Stimulated activated CD8-positive, alpha-beta memory T cell treated with anti-CD3 and anti-CD28 coated beads, Interleukin-15, amount 100 ng/mL, for 4 hours (primary cell): ENCODE measurements at regions not wholly inside any gene's neighbourhood (a gene's known extent, or its start where the extent isn't known, plus 50 kb on each side); places are given as distances from the start of the nearest gene placed in this dataset.
"Not testable (repeated sequence)": the region's sequence is repeated elsewhere in the genome, so short reads cannot be mapped to it uniquely, and the experiment has no call there.

Source experiments
- DNase-seq, 2 donors: peaks; one replicate each; pipeline ENCODE4 v3.0.0-alpha.2; 2020; ENCODE audit warnings: low read depth in 2 of 2

DNA sequence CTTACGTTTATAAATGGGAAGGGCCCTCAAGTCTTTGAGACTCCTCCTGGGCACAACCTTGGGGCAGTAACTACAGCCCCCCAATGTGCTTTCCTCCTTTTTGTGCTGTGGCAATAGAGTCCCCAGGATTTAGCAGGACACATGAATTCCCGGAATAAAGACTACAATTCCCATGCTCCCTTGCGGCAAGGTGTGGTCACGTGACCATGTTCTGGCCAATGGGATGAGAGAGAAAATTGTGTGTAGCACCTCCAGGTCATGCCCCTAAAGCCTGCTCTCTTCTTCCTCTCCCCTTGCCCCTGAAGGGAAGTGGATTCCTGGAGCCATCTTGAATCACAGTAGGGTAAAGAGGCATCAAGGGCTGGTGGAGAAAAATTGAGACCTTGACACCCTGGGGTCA, 295.1 kb upstream of the SFSWAP start:
- no peak for DNase-seq

DNA sequence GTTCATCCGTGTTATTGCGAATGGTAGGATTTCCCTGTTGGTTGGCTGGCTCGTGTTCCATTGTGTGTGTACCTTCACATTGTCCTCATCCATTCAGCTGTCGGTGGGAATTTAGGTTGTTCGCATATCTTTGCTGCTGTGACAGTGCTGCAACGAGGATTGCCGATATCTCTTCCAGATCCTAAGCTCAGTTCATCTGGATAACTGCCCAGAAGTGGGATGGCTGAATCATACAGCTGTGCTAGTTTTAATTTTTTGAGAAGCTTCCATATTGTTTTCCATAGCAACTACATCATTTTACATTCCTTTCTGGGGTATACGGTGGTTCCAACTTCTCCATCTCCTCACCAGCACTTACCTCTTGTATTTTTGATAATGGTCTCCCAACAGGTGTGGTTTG, 292.8 kb upstream of the SFSWAP start:
- no peak for DNase-seq

DNA sequence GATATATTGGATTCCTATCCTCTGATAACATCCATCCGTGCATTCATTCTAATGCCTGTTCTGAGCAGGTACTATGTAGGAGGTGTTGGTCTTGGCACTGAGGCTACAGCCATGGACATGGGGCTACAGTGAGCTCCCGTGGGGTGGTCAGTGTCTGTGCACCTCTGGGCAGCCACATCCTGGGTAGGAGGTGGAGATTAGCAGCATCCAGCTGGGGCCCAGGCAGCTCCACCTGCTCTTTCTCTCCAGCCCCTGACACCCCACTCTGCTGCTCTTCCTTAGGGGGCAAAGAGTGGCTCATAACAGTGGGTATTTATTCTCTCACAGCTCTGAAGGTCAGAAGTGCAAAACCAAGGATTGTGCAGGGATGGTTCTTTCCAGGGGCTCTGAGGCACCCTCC, 292.0 kb upstream of the SFSWAP start:
- no peak for DNase-seq

DNA sequence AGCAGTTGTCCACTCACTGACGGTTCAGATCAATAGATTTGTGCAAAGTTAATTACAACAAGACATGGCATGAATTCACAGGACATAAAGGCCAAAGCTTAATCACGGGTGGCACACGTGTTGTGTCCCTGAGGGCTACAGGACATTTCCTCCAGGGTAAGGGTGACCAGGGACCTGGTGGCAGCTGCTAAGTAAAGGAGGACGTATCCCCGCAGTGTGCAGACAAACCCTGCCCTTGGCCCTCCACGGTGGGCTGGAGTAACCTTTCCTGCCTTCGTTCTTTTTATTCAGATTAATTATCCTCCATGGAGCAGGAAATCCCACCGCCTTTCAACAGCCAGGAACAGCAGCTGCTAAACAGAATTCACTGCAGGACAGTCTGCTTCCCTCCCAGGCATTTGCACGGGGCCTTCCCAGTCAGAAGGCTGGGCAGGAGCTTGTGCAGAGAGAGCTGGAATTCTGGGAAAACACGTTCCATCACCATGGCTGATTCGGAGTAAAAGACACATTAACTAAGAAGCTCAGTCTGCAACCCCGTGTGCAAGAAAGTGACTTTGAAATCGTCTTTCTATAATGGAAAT, 289.9 kb upstream of the SFSWAP start:
- no peak for DNase-seq

DNA sequence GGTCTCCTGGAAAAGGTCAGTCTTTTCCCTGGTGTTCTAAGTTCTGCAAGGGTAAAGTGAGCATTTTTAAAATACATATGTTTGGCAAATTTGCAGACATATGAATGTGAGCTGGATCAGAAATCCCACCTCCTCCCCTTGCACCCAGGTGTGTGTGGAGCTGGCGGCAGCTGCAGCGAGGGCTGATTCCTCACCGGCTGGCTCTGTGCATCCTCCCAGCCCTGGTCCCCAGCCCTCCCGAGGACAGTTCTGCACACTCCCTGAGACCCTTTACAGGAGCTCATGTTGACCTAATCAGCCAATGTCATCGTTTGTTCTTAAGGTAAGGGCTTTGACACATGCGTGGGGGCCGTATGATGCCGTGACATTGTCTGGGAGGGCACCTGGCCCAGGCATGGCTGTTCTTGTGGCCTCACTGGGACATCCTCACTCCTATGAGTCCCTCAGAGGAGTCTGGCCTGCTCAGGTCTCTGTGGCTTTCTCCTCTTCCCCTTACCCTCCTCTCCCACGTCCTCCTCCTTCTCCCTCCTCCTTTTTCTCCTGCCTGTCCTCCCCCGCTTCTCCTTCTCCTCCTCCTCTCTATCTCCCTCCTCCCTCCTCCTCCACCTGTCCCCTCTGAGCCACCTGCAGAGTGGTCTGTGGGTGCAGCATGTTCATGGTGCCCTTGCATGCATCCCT, 289.2 kb upstream of the SFSWAP start:
- DNase-seq: no peak

DNA sequence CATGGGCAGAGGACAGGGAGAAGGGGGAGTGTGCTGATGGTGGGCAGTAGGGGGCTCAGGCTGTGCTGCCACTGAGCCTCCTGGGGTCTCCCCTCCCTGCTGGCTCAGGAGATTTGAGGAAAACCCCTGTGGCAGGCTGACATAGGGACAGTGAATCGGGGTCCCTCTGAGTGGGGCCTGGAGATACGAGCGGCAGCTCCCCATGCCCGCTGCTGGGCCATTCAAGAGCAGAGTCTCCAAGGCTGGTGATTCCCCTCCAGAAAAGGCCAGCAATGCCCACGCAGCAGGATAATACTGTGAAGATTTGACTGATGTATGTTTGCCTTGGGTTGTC, 288.7 kb upstream of the SFSWAP start:
- DNase-seq: no peak

DNA sequence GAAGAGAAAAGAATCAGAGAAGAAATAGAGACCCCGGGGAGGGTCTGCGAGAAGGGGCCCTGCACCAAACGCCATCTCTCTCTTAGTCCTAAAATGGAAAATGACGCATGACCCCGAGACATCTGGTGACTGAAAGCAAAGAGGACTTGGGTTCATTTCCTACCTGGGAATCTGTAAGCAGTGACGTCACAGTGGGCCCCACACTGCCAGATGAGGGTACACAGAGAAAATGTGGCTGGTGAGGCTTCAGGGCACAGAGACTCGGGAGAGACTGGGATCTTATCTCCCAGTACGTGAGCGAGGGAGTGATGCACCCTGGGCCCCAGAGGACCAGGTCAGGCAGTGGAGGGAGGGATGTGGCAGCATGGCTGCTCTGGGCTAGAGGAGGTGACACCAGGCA, 288.1 kb upstream of the SFSWAP start:
- no peak for DNase-seq

DNA sequence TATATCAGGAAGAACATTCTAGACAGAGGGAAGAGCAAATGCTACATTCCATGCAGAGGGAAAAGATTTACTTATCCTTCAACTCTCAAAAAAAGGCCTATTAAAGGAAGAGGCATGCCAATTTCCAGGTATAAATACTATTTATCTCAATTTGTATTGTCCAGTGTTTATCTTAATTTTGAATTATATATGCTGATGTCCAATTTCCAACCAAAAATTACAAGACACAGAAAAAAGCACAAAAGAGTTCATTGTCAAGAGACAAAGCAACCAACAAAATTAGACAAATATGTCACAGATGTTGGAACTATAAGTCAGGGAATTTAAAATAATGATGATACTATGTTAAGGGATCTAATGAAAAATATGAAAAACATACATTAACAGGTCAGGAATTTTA, 286.6 kb upstream of the SFSWAP start:
- DNase-seq: no peak

DNA sequence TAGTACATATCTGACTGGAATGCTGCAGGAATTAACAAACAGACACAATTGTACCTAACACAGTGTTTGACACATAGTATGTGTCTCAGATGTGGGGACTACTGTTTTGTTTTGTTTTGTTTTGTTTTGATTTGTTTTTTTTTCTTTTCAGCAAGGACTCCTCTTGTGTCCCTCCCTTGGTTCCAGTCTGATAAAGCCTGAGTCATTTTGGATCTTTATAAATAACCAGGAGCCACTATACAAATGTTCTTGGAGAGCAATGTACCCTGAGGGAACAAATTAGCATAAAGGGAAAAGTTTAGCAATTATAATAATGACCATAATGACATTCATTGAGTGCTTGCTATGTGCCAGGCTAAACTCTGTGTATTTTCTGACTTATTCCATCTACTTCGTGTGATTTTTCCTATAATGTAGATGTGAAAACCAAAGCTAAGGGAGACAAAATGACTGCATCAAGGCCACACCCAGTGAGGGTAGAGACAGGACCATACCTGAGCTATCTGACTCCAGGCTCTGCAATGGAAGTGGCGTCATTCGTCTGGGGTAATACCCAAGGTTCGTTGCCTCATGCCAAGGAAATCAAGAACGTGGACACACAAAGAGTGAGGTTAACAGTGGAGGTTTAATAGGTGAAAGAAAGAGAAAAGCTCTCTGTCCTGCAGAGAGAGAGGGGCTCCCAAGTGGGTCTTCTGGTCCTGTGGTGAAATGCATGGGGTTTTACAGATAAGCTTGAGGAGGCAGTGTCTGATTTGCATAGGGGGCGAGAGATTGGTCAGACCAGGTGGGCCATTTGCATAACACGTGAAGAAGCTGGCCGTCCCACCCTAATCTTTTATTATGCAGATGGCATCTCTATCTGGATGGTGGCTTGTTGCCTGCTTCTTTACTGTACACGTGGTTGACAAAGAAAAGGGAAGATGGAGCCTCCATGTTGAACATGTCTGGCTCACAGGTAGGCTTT, 285.5 kb upstream of the SFSWAP start:
- DNase-seq: no peak

DNA sequence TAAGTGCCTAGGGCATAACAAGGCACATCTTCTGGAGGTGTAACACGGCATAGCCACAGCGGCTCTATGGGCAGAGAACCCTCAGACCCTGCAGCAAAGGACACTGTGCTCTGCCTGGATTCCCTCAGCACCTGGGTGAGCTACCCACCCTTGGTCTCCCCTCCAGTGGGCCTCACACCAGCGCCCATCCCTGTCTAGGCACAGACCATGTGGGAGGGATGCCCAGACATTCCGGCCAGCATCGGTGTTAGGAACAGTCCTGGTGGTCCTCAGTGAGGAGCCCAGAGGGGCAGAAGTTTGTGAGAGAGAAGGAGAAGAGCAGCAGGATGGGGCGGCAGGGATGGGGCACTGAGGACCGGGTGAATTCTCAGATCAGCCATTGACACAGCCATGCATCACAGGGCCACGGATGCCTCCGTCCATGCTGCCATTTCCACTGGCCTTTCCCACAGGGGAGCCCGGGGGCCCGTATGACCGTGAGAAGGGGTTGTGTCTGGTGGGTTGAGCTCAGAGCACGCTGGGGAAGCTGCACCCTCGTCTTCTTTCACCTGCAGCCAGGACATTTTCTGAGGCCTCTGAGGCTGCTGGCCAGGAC, 282.7 kb upstream of the SFSWAP start:
- DNase-seq: no peak

DNA sequence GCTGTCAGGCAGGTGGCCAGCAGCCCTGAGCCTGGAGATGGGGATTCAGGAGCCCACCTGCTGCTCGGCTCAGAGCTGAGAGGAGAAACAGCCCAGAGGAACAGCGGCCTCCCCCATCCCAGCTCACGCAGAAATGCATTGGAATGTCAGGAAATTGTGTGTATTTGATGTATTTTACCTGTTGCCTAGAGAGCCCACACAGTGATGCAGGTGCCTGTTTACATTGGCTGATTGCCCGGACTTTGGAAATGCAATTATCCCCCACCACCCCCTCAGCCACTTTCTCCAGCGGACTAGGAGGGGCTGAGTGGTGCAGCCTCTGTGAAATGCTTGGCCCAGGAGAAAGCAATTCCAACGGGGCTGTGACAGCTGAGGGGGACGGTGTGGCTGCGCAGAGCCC, 281.7 kb upstream of the SFSWAP start:
- not testable (repeated sequence) for DNase-seq

DNA sequence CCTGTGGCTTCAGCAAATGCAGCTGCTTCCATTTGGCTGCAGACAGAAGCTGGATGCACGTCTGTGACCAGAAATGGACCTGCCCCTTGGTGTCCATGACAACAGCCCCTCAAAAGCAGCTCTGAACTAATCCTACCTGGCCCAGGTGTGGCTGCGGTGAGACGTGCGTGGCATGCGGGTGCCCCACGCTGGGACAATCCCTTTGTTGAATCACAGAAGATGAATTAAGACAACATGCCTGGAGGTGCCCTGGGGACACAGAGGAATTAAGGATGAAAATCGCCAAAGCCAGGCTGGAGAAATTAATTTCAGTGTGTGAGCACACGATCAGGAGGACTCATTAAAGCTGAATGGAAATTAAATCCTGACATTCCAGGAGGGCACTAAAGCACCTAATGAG, 281.2 kb upstream of the SFSWAP start:
- DNase-seq: not testable (repeated sequence)

DNA sequence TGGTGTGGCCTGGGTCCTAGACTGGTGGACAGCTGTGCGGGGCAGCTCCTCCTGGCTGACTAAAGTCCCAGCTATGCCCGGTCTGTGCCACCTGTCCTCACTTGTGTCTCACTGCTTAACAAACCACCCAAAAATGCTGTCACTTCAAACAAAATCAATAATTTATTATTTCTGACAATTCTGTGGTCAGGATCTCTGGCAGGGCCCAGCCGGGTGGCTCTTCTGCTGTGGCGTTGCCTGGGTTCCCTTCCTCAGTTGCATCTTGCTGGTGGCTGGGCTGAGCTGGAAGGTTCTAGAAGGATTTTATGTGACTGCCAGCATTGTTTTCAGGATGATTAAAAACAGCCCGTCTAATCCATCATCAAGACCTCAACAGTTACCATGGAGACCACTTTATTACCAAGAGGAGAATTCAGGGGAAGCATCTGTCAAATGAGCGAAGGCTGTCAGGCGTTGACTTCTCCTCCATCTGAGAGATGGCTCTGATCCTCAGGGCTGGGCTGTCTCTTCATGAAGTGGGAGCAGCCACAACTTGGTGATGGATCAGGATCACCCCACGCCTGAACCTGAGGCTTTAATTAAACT, 280.6 kb upstream of the SFSWAP start:
- DNase-seq: no peak

DNA sequence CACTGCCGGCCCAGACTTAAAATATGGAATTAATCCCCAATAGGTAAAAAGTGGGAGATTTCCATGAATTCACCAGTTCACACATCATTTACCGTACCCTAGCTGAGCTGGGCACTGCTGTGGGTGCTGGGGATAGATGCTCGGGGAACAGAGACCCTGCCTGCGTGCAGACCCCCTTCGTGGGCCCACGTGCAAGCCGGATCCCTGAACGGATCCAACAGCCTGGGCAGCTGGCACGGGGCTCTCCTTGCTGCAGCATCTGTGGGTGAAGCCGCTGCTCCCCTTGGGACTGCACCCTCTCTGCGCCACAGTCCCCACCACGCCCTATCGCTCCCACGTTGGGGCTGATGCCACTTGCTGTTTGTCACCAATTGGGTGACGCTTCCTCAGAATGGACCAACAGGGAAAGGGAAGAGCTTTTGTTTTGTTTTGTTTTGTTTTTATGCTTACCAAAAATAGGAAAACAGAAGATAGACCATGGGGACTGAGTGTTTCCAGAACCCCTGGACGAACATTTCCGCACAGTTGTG, 279.7 kb upstream of the SFSWAP start:
- not testable (repeated sequence) for DNase-seq

DNA sequence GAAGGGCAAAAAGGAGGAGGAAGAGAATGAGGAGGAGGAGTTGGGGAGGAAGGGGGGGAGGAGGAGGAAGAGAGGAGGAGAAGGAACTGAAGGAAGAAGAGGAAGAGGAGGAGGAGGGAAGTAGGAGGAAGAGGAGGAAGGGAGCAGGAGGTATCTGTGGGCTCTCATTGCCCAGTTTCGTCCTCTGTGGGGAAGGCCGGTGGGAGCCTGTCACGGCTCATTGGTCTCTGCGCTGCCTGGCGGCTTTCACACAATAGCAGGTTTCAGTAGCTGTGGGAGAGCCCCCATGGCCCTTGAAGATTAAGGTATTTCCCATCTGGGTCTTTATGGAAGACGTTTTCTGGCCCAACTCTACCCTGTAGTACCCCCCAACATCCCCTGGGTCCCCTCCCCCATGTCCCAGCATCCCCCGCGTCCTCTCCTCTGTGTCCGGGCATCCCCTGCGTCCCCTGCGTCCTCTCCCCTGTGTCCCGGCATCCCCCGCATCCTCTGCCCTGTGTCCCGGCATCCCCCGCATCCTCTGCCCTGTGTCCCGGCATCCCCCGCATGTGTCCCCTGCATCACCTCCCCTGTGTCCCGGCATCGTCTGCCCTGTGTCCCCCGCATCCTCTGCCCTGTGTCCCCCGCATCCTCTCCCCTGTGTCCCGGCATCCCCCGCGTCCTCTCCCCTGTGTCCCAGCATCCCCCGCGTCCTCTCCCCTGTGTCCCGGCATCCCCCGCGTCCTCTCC, 278.2 kb upstream of the SFSWAP start:
- no peak for DNase-seq

DNA sequence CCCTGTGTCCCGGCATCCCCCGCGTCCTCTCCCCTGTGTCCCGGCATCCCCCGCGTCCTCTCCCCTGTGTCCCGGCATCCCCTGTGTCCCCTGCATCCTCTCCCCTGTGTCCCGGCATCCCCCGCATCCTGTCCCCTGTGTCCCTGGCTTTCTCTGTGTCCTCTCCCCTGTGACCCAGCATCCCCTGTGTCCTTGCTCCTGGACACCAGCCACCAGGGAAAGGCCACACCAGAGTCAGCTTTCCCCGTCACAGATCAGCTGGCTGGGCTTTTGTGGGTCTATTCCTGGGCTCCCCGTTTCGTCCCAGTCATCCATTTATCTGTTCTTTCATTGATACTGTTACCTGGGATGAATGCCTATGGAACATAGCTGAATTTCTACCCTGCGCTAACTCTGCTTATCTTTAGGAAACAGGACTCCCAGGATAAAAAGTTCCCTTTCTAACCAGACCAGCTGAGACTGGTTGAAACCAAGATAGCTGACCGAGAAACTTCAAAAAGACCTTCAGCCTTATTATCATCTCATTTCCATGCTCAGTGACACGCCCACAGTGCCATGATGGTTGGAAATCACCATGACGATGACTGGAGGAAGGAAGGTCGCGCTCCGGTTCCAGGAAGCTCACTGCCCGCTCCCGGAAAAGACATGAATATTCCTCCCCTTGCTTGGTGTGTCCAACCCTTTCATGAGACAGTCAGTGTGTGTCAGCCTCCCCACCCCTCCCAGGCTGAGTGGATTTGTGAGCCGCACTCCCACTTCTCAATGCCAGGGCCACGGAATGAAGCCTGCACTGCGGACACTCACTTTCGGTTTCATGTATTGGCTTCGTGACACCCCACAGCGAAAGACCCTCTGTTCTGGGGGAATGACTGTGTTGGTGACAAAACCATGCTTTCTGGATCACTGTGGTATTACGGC, 276.4 kb upstream of the SFSWAP start:
- DNase-seq: no peak

DNA sequence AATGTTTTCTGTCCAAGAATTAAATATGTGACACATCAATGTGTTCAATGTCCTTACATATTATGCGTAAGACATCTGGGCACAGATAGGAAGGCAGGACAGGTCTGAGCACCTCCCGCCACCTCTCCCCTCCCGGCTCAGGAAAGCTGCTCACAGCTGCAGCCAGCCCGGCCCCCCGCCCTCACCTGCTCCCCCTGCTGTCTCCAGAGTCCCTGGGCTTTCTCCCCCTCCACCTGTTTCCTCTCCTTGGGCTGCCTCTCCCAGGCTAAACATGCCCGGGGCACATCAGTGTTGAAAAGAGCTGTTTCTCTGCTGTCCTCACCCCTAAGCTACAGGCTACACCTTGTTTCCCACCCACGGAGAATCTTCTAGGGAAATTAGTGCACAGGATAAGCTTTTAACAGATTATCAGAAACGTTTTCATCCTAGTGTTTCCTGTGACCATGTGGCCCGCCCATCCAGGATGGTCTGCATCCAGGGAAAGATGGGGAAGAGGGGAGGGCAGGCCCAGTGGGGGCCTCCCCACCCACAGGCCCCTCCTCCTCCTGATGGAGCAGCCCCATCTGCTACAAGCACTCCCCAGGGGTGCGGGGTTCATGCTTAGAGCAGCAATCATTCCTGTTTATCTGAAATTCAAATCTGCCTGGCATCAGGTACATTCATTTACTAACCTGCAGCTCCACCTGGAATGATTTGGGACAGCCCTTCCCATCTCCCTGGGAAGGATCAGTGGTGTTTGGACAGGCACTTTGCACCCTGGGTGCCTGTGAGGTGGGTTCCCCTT, 273.8 kb upstream of the SFSWAP start:
- no peak for DNase-seq

DNA sequence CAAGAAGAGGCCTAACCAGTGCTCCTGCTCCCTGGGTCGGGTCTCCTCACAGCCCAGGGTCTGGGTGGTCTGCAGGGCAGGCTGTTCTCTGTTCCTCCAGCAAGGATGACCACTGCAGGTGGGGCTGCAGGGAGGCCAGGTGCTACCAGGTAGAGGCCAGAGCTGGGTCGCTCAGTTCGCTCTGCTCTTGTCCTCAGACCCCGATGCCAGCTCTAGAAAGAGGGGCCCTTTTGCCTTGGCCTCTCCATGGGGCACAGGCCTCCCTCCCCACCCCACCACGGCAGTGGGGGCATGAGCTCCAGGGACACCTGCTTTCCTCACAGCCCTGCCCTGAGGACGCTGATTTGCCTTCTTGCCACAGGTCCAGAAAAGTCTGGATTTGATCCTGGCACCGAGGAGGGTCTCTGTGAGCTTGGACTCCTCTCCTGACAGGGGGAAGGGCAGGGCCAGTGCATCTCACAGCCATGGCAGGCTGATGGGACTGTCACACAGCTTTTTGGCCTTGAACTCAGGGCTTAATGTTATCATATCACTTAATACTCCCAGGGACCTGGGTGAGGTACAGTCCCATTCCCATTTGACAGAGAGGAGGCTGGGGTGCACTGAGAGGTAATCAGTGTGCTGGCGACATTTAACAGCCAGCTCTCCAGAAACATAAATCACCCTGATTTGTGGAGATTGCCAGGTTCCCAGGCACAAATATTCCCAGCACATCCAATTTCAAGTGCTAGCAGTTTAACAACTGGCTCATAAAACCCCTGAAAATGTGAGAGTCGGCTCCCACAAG, 273.0 kb upstream of the SFSWAP start:
- DNase-seq: no peak

DNA sequence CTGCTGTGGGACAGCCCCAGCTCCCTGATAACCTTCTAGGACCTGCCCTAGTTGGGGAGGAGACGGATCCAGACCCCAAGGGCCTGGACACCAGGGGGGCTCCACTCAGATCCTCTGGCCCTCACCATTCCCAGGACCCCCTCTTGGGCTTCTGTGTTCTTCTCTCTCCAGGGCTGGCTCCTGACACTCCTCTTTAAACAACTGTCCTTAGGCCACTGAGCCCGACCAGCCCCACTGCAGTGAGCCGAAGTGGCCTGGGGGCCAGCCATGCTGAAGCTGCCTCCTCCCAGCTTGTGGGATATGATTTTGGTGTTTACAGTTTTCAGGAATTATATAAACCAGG, 272.4 kb upstream of the SFSWAP start:
- not testable (repeated sequence) for DNase-seq
